H1 (cell line): ENCODE measurements at regions not wholly inside any gene's neighbourhood (a gene's known extent, or its start where the extent isn't known, plus 50 kb on each side); places are given as distances from the start of the nearest gene placed in this dataset.

Source experiments
- CTCF ChIA-PET: fragments of 300-600 bp; sonication (Branson Sonifier 250); formaldehyde crosslinking; loops from one replicate; lab custom pipeline; 2021; ENCODE audit not compliant: partially characterized antibody; lab: Charles Lee
- POLR2A ChIA-PET: fragments of 300-600 bp; sonication (Branson Sonifier 250); formaldehyde crosslinking; loops from one replicate; lab custom pipeline; 2021; ENCODE audit warnings: inconsistent platforms; ENCODE audit not compliant: partially characterized antibody; lab: Charles Lee
- DNase-seq, 2 experiments: peaks; one replicate each; pipeline versions ENCODE4 v3.0.0 to v3.0.0-alpha.2; 2010 to 2022; ENCODE audit warnings: low spot score in 2 of 2, low read depth in 1 of 2, mixed read lengths in 1 of 2
- FAIRE-seq: peaks from 2 replicates; lab custom pipeline; 2011; peaks lifted over from hg19 to GRCh38; lab: Jason Lieb, UNC
- H2AFZ ChIP-seq: 2 replicates; pipeline ENCODE4 v1.8.1; 2012; ENCODE audit warnings: low read length, inconsistent platforms
- H2AK5ac ChIP-seq: 2 replicates; pipeline ENCODE4 v1.6.1; 2013; ENCODE audit warnings: low read depth, low read length
- H2BK120ac ChIP-seq: replicated peaks from 2 replicates; pipeline ENCODE3; 2013; ENCODE audit warnings: low read depth, low read length, inconsistent platforms
- H2BK12ac ChIP-seq: 2 replicates; pipeline ENCODE4 v1.6.1; 2013; ENCODE audit warnings: low read depth, low read length
- H2BK15ac ChIP-seq: 2 replicates; pipeline ENCODE4 v1.6.1; 2013; ENCODE audit warnings: low read length
- H2BK20ac ChIP-seq: 2 replicates; pipeline ENCODE4 v1.6.1; 2013; ENCODE audit warnings: low read length
- H2BK5ac ChIP-seq: 2 replicates; pipeline ENCODE4 v1.6.1; 2013; ENCODE audit warnings: low read depth, low read length
- H3K14ac ChIP-seq: 2 replicates; pipeline ENCODE4 v1.6.1; 2013; ENCODE audit warnings: inconsistent platforms; ENCODE audit not compliant: insufficient read length
- H3K18ac ChIP-seq: 2 replicates; pipeline ENCODE4 v1.6.1; 2013; ENCODE audit warnings: low read length; ENCODE audit errors: extremely low read depth
- H3K23ac ChIP-seq: 2 replicates; pipeline ENCODE4 v1.6.1; 2013; ENCODE audit warnings: inconsistent platforms; ENCODE audit not compliant: insufficient read length
- H3K23me2 ChIP-seq: 2 replicates; pipeline ENCODE4 v1.6.1; 2013; ENCODE audit warnings: low read depth, low read length
- H3K27ac ChIP-seq: 2 replicates; pipeline ENCODE4 v1.6.1; 2011; ENCODE audit warnings: low read depth, low read length, inconsistent platforms
- H3K27me3 ChIP-seq, 4 experiments: replicated peaks in 1 of 4; 1 replicate in 1 of 4; 2 replicates in 3 of 4; pipeline versions ENCODE4 v1.6.1 to v1.8.1; 2011 to 2013; ENCODE audit warnings: low read length in 3 of 4, mild to moderate bottlenecking in 3 of 4, inconsistent platforms in 2 of 4, mixed read lengths in 2 of 4, moderate library complexity in 1 of 4; ENCODE audit not compliant: control insufficient read depth in 3 of 4, insufficient read depth in 3 of 4; ENCODE audit errors: extremely low read depth in 1 of 4
- H3K36me3 ChIP-seq, 4 experiments: 2 replicates each; pipeline versions ENCODE4 v1.6.1 to v1.8.1; 2011 to 2013; ENCODE audit warnings: mild to moderate bottlenecking in 4 of 4, low read length in 3 of 4, moderate library complexity in 2 of 4, control low read depth in 1 of 4, inconsistent platforms in 1 of 4; ENCODE audit not compliant: insufficient read depth in 4 of 4, control insufficient read depth in 2 of 4
- H3K4ac ChIP-seq: replicated peaks from 2 replicates; pipeline ENCODE3; 2013; ENCODE audit warnings: low read length, low read depth, mixed read lengths, inconsistent platforms; ENCODE audit not compliant: insufficient read length
- H3K4me1 ChIP-seq, 4 experiments: replicated peaks in 1 of 4; 1 replicate in 1 of 4; 2 replicates in 3 of 4; pipeline versions ENCODE4 v1.6.1 to v1.8.1; 2011 to 2013; ENCODE audit warnings: low read length in 3 of 4, inconsistent platforms in 2 of 4, mixed read lengths in 1 of 4; ENCODE audit not compliant: insufficient read depth in 4 of 4, control insufficient read depth in 3 of 4
- H3K4me2 ChIP-seq, 2 experiments: 2 replicates each; pipeline versions ENCODE4 v1.6.1 to v1.8.1; 2011 to 2013; ENCODE audit warnings: low read depth in 2 of 2, low read length in 2 of 2, control low read depth in 1 of 2, inconsistent platforms in 1 of 2, mild to moderate bottlenecking in 1 of 2; ENCODE audit not compliant: insufficient read depth in 1 of 2
- H3K4me3 ChIP-seq, 4 experiments: fragments of 200-600, 300-600 bp in 1 of 4; sonication (generic), shearing (Covaris generic), sonication (Bioruptor Twin) in 1 of 4; 2 replicates each; pipeline versions ENCODE4 v1.5.1 to v1.8.1; 2011 to 2016; ENCODE audit warnings: low read length in 4 of 4, low read depth in 3 of 4, control low read depth in 2 of 4, inconsistent platforms in 2 of 4, mild to moderate bottlenecking in 2 of 4, mixed read lengths in 1 of 4, moderate library complexity in 1 of 4; ENCODE audit not compliant: insufficient read depth in 2 of 4; ENCODE audit errors: extremely low read depth in 1 of 4
- H3K56ac ChIP-seq: replicated peaks from 2 replicates; pipeline ENCODE3; 2013; ENCODE audit warnings: low read depth, mild to moderate bottlenecking, mixed read lengths, low read length, inconsistent platforms; ENCODE audit not compliant: insufficient read length
- H3K79me1 ChIP-seq: 2 replicates; pipeline ENCODE4 v1.6.1; 2013; ENCODE audit warnings: low read depth, low read length, control low read depth
- H3K79me2 ChIP-seq, 2 experiments: 2 replicates each; pipeline versions ENCODE4 v1.6.1 to v1.8.1; 2012 to 2013; ENCODE audit warnings: low read length in 2 of 2, mild to moderate bottlenecking in 2 of 2, inconsistent platforms in 1 of 2; ENCODE audit not compliant: insufficient read depth in 2 of 2, control insufficient read depth in 1 of 2
- H3K9ac ChIP-seq, 4 experiments: replicated peaks in 1 of 4; 1 replicate in 1 of 4; 2 replicates in 3 of 4; pipeline versions ENCODE4 v1.6.1 to v1.8.1; 2011 to 2013; ENCODE audit warnings: low read depth in 3 of 4, low read length in 3 of 4, control low read depth in 2 of 4, mild to moderate bottlenecking in 2 of 4, moderate library complexity in 2 of 4, inconsistent platforms in 1 of 4; ENCODE audit errors: extremely low read depth in 1 of 4
- H3K9me3 ChIP-seq, 2 experiments: 2 replicates each; pipeline versions ENCODE4 v1.6.1 to v1.8.1; 2012 to 2013; ENCODE audit warnings: mild to moderate bottlenecking in 2 of 2, moderate library complexity in 2 of 2, control low read depth in 1 of 2, inconsistent platforms in 1 of 2, low read depth in 1 of 2, low read length in 1 of 2, mixed read lengths in 1 of 2; ENCODE audit not compliant: insufficient read depth in 2 of 2
- H4K20me1 ChIP-seq, 2 experiments: replicated peaks in 1 of 2; 2 replicates each; pipeline versions ENCODE3 to v1.8.1; 2011 to 2013; ENCODE audit warnings: inconsistent platforms in 2 of 2, low read length in 2 of 2, mild to moderate bottlenecking in 1 of 2; ENCODE audit not compliant: insufficient read depth in 2 of 2, control insufficient read depth in 1 of 2
- H4K5ac ChIP-seq: 2 replicates; pipeline ENCODE4 v1.6.1; 2013; ENCODE audit warnings: low read length, low read depth, mixed read lengths, inconsistent platforms; ENCODE audit not compliant: insufficient read length
- H4K8ac ChIP-seq: 2 replicates; pipeline ENCODE4 v1.8.0; 2013; ENCODE audit warnings: mild to moderate bottlenecking, moderate library complexity, low read length, inconsistent platforms; ENCODE audit not compliant: insufficient read depth; ENCODE audit errors: extremely low read depth
- H4K91ac ChIP-seq: replicated peaks from 2 replicates; pipeline ENCODE3; 2013; ENCODE audit warnings: low read length, mixed read lengths, inconsistent platforms; ENCODE audit not compliant: insufficient read length
- USF2 ChIP-seq: IDR thresholded peaks from 2 replicates; pipeline ENCODE4 v1.6.1; 2011; ENCODE audit warnings: low read length, improper control_type of control experiment
- WGBS, 2 experiments: shearing (Covaris generic) in 1 of 2; methylation state at CpG; one replicate each; pipeline versions ENCODE4 v1.1.6 to v1.1.7; 2013 to 2015; ENCODE audit warnings: low lambda C conversion rate in 2 of 2, mixed read lengths in 2 of 2, inconsistent platforms in 1 of 2, low coverage in 1 of 2, missing lambda C conversion rate in 1 of 2; ENCODE audit not compliant: insufficient replicate concordance in 2 of 2, insufficient coverage in 1 of 2, insufficient read length in 1 of 2; ENCODE audit errors: extremely low coverage in 1 of 2, missing lambda C conversion rate in 1 of 2; 5-methylcytosine and 5-hydroxymethylcytosine counted together

- Histone ChIP-seq H3K4me2 (no peak overlapping the region), H2BK20ac (no peak overlapping the region), H3K9me3 (no peaks in the 10 kb centered on the region), H3K23me2 (no peaks in the 10 kb centered on the region), H3K56ac (no peak overlapping the region), H3K4ac (peak overlapping the region; percentile 79), H3K18ac (no peak overlapping the region), H3K9ac (no peak overlapping the region), H3K4me1 (peaks cover 0 to 4% (median 0%) of the 10 kb centered on the region in 4 experiments; a peak in 1 of 7 replicates), H2BK12ac (no peak overlapping the region), H3K36me3 (no peaks in the 10 kb centered on the region), H4K20me1 (no peaks in the 10 kb centered on the region), H2BK120ac (no peak overlapping the region), H4K5ac (no peak overlapping the region), H3K79me2 (no peaks in the 10 kb centered on the region), H3K79me1 (no peaks in the 10 kb centered on the region), H2AK5ac (0 out of 2 replicates have a peak overlapping the region, but pooled peaks have one; percentile 42), H2AFZ (0 out of 2 replicates have a peak overlapping the region, but pooled peaks have one; percentile 60), H2BK5ac (no peak overlapping the region; the same call in 1 of the 2 replicates), H2BK15ac (no peak overlapping the region), H3K27ac (no peak overlapping the region), H3K27me3 (no peaks in the 10 kb centered on the region), H4K91ac (no peak overlapping the region), H4K8ac (peak overlapping the region; percentile 43; the same call in 1 of the 2 replicates), H3K14ac (no peak overlapping the region), H3K4me3 (no peak overlapping the region), H3K23ac (no peak overlapping the region)
- ChIA-PET CTCF (interaction anchor here (7.7 kb wide), 1 partner anchor 28 kb away, joined by 55 read pairs; no protein-coding TSS in a partner anchor), POLR2A (no interaction called here)
- no peak for TF ChIP-seq USF2
- DNase-seq = no peak
- no peak for FAIRE-seq
- 76% methylated on average over 7 of the region's 7 CpGs; no CpG with 5 or more reads in 1 of the 2 experiments for WGBS, 2 experiments
Measured at GRCh38 chr2:204150721-204151120, 214.2 kb downstream of the ICOS start.
